ENCODE measurements at regions not wholly inside any gene's neighbourhood (a gene's known extent, or its start where the extent isn't known, plus 50 kb on each side); places are given as distances from the start of the nearest gene placed in this dataset.

- H3K79me2 ChIP-seq (ENCODE audit: insufficient read depth, low read length), result no peaks in the 10 kb centered on the region
- no peak overlapping the region for H3K9ac ChIP-seq (ENCODE audit: low read depth, low read length)
- no peaks in the 10 kb centered on the region for H4K20me1 ChIP-seq (ENCODE audit: insufficient read depth, low read length)
- no peak for DNase-seq
- H3K9me3 ChIP-seq (ENCODE audit: insufficient read depth, low read length, severe bottlenecking), result no peaks in the 10 kb centered on the region
- no peak for ATAC-seq (ENCODE audit: insufficient read depth, low read depth)
- no peaks in the 10 kb centered on the region for H3K36me3 ChIP-seq (ENCODE audit: insufficient read depth, low read length)
- no peak overlapping the region for H3K27ac ChIP-seq (ENCODE audit: low read length)
- no peak overlapping the region for H2AFZ ChIP-seq (ENCODE audit: low read depth, low read length)
- no peak overlapping the region for H3K4me3 ChIP-seq (ENCODE audit: low read depth in 1 of 2, low read length in 2 of 2)
- H3K4me1 ChIP-seq (ENCODE audit: insufficient read depth, low read length), result peaks cover 8% of the 10 kb centered on the region; the same call in 1 of the 2 replicates
- no peak overlapping the region for H3K4me2 ChIP-seq (ENCODE audit: insufficient read depth, low read length)
- no peak for TF ChIP-seq EZH2 (IDR thresholded peaks at IDR 0.05; ENCODE audit: borderline replicate concordance, low read depth, low read length, severe bottlenecking)
- TF ChIP-seq CTCF (IDR thresholded peaks at IDR 0.05; ENCODE audit: borderline replicate concordance, extremely low read depth, low read length, poor library complexity, severe bottlenecking), result no peak
- no peaks in the 10 kb centered on the region for H3K27me3 ChIP-seq (ENCODE audit: insufficient read depth, low read length, poor library complexity)
Measured at GRCh38 chr9:82722561-82722960, 340.4 kb downstream of the RASEF start.

GRCh38 chr9:82726424-82727276, 336.3 kb downstream of the RASEF start:
- Histone ChIP-seq H2AFZ (ENCODE audit: low read depth, low read length) (no peak overlapping the region), H4K20me1 (ENCODE audit: insufficient read depth, low read length) (no peaks in the 10 kb centered on the region), H3K27me3 (ENCODE audit: insufficient read depth, low read length, poor library complexity) (no peaks in the 10 kb centered on the region), H3K4me3 (ENCODE audit: low read depth in 1 of 2, low read length in 2 of 2) (no peak overlapping the region), H3K9me3 (ENCODE audit: insufficient read depth, low read length, severe bottlenecking) (no peaks in the 10 kb centered on the region), H3K36me3 (ENCODE audit: insufficient read depth, low read length) (no peaks in the 10 kb centered on the region), H3K27ac (ENCODE audit: low read length) (no peak overlapping the region), H3K4me1 (ENCODE audit: insufficient read depth, low read length) (peaks cover 8% of the 10 kb centered on the region; the same call in 1 of the 2 replicates), H3K4me2 (ENCODE audit: insufficient read depth, low read length) (no peak overlapping the region), H3K79me2 (ENCODE audit: insufficient read depth, low read length) (no peaks in the 10 kb centered on the region), H3K9ac (ENCODE audit: low read depth, low read length) (no peak overlapping the region)
- no peak for TF ChIP-seq EZH2 (IDR thresholded peaks at IDR 0.05; ENCODE audit: borderline replicate concordance, low read depth, low read length, severe bottlenecking)
- TF ChIP-seq CTCF (IDR thresholded peaks at IDR 0.05; ENCODE audit: borderline replicate concordance, extremely low read depth, low read length, poor library complexity, severe bottlenecking), result no peak
- DNase-seq (no peak), ATAC-seq (ENCODE audit: insufficient read depth, low read depth) (no peak)

GRCh38 chr9:82729141-82729540, 333.8 kb downstream of the RASEF start:
- DNase-seq (no peak), ATAC-seq (ENCODE audit: insufficient read depth, low read depth) (no peak)
- no peak overlapping the region for H3K4me3 ChIP-seq (ENCODE audit: low read depth in 1 of 2, low read length in 2 of 2)
- H3K27ac ChIP-seq (ENCODE audit: low read length), result no peak overlapping the region
- H3K4me1 ChIP-seq (ENCODE audit: insufficient read depth, low read length), result peaks cover 17% of the 10 kb centered on the region
- no peaks in the 10 kb centered on the region for H3K79me2 ChIP-seq (ENCODE audit: insufficient read depth, low read length)
- no peaks in the 10 kb centered on the region for H3K36me3 ChIP-seq (ENCODE audit: insufficient read depth, low read length)
- no peaks in the 10 kb centered on the region for H4K20me1 ChIP-seq (ENCODE audit: insufficient read depth, low read length)
- no peak for TF ChIP-seq EZH2 (IDR thresholded peaks at IDR 0.05; ENCODE audit: borderline replicate concordance, low read depth, low read length, severe bottlenecking)
- TF ChIP-seq CTCF (IDR thresholded peaks at IDR 0.05; ENCODE audit: borderline replicate concordance, extremely low read depth, low read length, poor library complexity, severe bottlenecking), result no peak
- no peaks in the 10 kb centered on the region for H3K9me3 ChIP-seq (ENCODE audit: insufficient read depth, low read length, severe bottlenecking)
- H2AFZ ChIP-seq (ENCODE audit: low read depth, low read length), result no peak overlapping the region
- H3K4me2 ChIP-seq (ENCODE audit: insufficient read depth, low read length), result no peak overlapping the region
- H3K27me3 ChIP-seq (ENCODE audit: insufficient read depth, low read length, poor library complexity), result no peaks in the 10 kb centered on the region
- no peak overlapping the region for H3K9ac ChIP-seq (ENCODE audit: low read depth, low read length)
